ENCODE measurements at regions not wholly inside any gene's neighbourhood (a gene's known extent, or its start where the extent isn't known, plus 50 kb on each side); places are given as distances from the start of the nearest gene placed in this dataset.

- H3K4me1 ChIP-seq (ENCODE audit: insufficient read depth, low read length), result no peaks in the 10 kb centered on the region
- H3K79me1 ChIP-seq (ENCODE audit: insufficient read depth, low read depth, low read length, poor library complexity, severe bottlenecking), result no peaks in the 10 kb centered on the region
- Mint-ChIP-seq H3K27me3 (ENCODE audit: low read depth) (no peaks in the 10 kb centered on the region), H3K4me3 (no peak overlapping the region), H3K36me3 (ENCODE audit: insufficient read depth in 1 of 3, low read depth in 3 of 3) (no peaks in the 10 kb centered on the region), H3K4me1 (no peaks in the 10 kb centered on the region), H3K9me3 (peaks cover 0 to 3% of the 10 kb centered on the region in 2 experiments; a peak in 1 of 5 replicates), H3K27ac (no peak overlapping the region)
- H2AFZ ChIP-seq (ENCODE audit: low read length), result no peak overlapping the region
- no peak overlapping the region for H2AK5ac ChIP-seq (ENCODE audit: insufficient read length, low read length)
- TF ChIP-seq, protein P1, sequence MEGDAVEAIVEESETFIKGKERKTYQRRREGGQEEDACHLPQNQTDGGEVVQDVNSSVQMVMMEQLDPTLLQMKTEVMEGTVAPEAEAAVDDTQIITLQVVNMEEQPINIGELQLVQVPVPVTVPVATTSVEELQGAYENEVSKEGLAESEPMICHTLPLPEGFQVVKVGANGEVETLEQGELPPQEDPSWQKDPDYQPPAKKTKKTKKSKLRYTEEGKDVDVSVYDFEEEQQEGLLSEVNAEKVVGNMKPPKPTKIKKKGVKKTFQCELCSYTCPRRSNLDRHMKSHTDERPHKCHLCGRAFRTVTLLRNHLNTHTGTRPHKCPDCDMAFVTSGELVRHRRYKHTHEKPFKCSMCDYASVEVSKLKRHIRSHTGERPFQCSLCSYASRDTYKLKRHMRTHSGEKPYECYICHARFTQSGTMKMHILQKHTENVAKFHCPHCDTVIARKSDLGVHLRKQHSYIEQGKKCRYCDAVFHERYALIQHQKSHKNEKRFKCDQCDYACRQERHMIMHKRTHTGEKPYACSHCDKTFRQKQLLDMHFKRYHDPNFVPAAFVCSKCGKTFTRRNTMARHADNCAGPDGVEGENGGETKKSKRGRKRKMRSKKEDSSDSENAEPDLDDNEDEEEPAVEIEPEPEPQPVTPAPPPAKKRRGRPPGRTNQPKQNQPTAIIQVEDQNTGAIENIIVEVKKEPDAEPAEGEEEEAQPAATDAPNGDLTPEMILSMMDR (conservative IDR thresholded peaks at IDR 0.05), result no peak
- no peaks in the 10 kb centered on the region for H4K20me1 ChIP-seq (ENCODE audit: control insufficient read depth, insufficient read depth, insufficient read length)
- H3T11ph ChIP-seq (ENCODE audit: low read length), result no peak overlapping the region
- H3K23me2 ChIP-seq (ENCODE audit: insufficient read length, low read depth, low read length, poor library complexity, severe bottlenecking), result no peaks in the 10 kb centered on the region
- no peaks in the 10 kb centered on the region for H3K79me2 ChIP-seq (ENCODE audit: insufficient read depth, low read length)
- no CpG with 5 or more reads among the region's 11 CpGs for WGBS (ENCODE audit: extremely low coverage, insufficient read length, low lambda C conversion rate)
- no peak overlapping the region for H3K14ac ChIP-seq (ENCODE audit: insufficient read depth, low read length)
- H3K9me3 ChIP-seq (ENCODE audit: control insufficient read depth, low read depth, low read length), result no peaks in the 10 kb centered on the region
- H3K27ac ChIP-seq (ENCODE audit: insufficient read length, low read depth, low read length), result no peak overlapping the region
- no peak overlapping the region for H2BK5ac ChIP-seq (ENCODE audit: insufficient read length, low read length)
- no peak overlapping the region for H2BK120ac ChIP-seq (ENCODE audit: low read depth, low read length, poor library complexity, severe bottlenecking)
- H3K27me3 ChIP-seq (ENCODE audit: insufficient read depth, low read length), result no peaks in the 10 kb centered on the region
- H4K5ac ChIP-seq (ENCODE audit: insufficient read length, low read depth, low read length), result no peak overlapping the region
- H4K91ac ChIP-seq (ENCODE audit: insufficient read length, low read depth, low read length), result no peak overlapping the region
- no peak overlapping the region for H3K18ac ChIP-seq (ENCODE audit: insufficient read length, low read depth, low read length)
- no peak overlapping the region for H3K9ac ChIP-seq (ENCODE audit: extremely low read depth, insufficient read length, low read length)
- no peak for DNase-seq
- no peak overlapping the region for H2BK12ac ChIP-seq (ENCODE audit: insufficient read length, low read depth, low read length)
- H2BK20ac ChIP-seq (ENCODE audit: low read depth, low read length, poor library complexity, severe bottlenecking), result no peak overlapping the region
- H3K4ac ChIP-seq (ENCODE audit: low read depth, low read length), result no peak overlapping the region
- no peak overlapping the region for H2BK15ac ChIP-seq (ENCODE audit: low read depth, low read length)
- no peak overlapping the region for H4K8ac ChIP-seq (replicated peaks; ENCODE audit: insufficient read length, low read depth, low read length)
- H3K4me2 ChIP-seq (ENCODE audit: insufficient read depth, insufficient read length, low read length), result no peak overlapping the region
- no peak overlapping the region for H3K56ac ChIP-seq (ENCODE audit: insufficient read length, low read depth, low read length)
- H3K23ac ChIP-seq (ENCODE audit: insufficient read length, low read depth, low read length), result no peak overlapping the region
Observed at GRCh38 chr11:81368192-81368591, 1365.5 kb downstream of the FAM181B start.

Data from H9 (cell line).